ENCODE measurements at regions not wholly inside any gene's neighbourhood (a gene's known extent, or its start where the extent isn't known, plus 50 kb on each side); places are given as distances from the start of the nearest gene placed in this dataset.

GRCh38 chr16:62715701-62716100 is 679.5 kb upstream of the CDH8 start:
- DNase-seq (ENCODE audit: low read depth), result no peak

GRCh38 chr16:62712566-62712965 is 676.3 kb upstream of the CDH8 start:
- no peak overlapping the region for H3K4me3 ChIP-seq (ENCODE audit: control insufficient read depth, low read depth, low read length)
- no peak for DNase-seq (ENCODE audit: low read depth)
- TF ChIP-seq, protein P1, sequence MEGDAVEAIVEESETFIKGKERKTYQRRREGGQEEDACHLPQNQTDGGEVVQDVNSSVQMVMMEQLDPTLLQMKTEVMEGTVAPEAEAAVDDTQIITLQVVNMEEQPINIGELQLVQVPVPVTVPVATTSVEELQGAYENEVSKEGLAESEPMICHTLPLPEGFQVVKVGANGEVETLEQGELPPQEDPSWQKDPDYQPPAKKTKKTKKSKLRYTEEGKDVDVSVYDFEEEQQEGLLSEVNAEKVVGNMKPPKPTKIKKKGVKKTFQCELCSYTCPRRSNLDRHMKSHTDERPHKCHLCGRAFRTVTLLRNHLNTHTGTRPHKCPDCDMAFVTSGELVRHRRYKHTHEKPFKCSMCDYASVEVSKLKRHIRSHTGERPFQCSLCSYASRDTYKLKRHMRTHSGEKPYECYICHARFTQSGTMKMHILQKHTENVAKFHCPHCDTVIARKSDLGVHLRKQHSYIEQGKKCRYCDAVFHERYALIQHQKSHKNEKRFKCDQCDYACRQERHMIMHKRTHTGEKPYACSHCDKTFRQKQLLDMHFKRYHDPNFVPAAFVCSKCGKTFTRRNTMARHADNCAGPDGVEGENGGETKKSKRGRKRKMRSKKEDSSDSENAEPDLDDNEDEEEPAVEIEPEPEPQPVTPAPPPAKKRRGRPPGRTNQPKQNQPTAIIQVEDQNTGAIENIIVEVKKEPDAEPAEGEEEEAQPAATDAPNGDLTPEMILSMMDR (conservative IDR thresholded peaks at IDR 0.05; ENCODE audit: control insufficient read depth, insufficient read depth, low read depth, low read length), result no peak

More at GRCh38 chr16:62715701-62716100, 679.5 kb upstream of the CDH8 start:
- TF ChIP-seq, protein P1 (conservative IDR thresholded peaks at IDR 0.05; ENCODE audit: control insufficient read depth, insufficient read depth, low read depth, low read length), result no peak
- no peak overlapping the region for H3K4me3 ChIP-seq (ENCODE audit: control insufficient read depth, low read depth, low read length)

- TF ChIP-seq, protein P1 (conservative IDR thresholded peaks at IDR 0.05; ENCODE audit: control insufficient read depth, insufficient read depth, low read depth, low read length), result no peak
- H3K4me3 ChIP-seq (ENCODE audit: control insufficient read depth, low read depth, low read length), result no peak overlapping the region
- DNase-seq (ENCODE audit: low read depth), result no peak
These were observed 675.6 kb upstream of the CDH8 start for GRCh38 chr16:62711797-62712196.

GRCh38 chr16:62709794-62710193 is 673.6 kb upstream of the CDH8 start:
- H3K4me3 ChIP-seq (ENCODE audit: control insufficient read depth, low read depth, low read length), result no peak overlapping the region
- TF ChIP-seq, protein P1 (conservative IDR thresholded peaks at IDR 0.05; ENCODE audit: control insufficient read depth, insufficient read depth, low read depth, low read length), result no peak
- no peak for DNase-seq (ENCODE audit: low read depth)

GRCh38 chr16:62701426-62701825 is 665.2 kb upstream of the CDH8 start:
- no peak for DNase-seq (ENCODE audit: low read depth)
- TF ChIP-seq, protein P1 (conservative IDR thresholded peaks at IDR 0.05; ENCODE audit: control insufficient read depth, insufficient read depth, low read depth, low read length), result no peak
- H3K4me3 ChIP-seq (ENCODE audit: control insufficient read depth, low read depth, low read length), result no peak overlapping the region

- TF ChIP-seq, protein P1 (conservative IDR thresholded peaks at IDR 0.05; ENCODE audit: control insufficient read depth, insufficient read depth, low read depth, low read length), result no peak
- no peak overlapping the region for H3K4me3 ChIP-seq (ENCODE audit: control insufficient read depth, low read depth, low read length)
- no peak for DNase-seq (ENCODE audit: low read depth)
These were observed 664.4 kb upstream of the CDH8 start for GRCh38 chr16:62700426-62701294.
